Activated B cell treated with CpG ODN at 0.5 μM for 24 hours (primary cell): ENCODE measurements at regions not wholly inside any gene's neighbourhood (a gene's known extent, or its start where the extent isn't known, plus 50 kb on each side); places are given as distances from the start of the nearest gene placed in this dataset.

Experiments
- ATAC-seq: fragments of 200-7000 bp; cut with Tn5 transposase; one replicate; pipeline ENCODE4 v1.10.0; 2021; ENCODE audit warnings: low read depth, mild to moderate bottlenecking, moderate library complexity
- CTCF ChIA-PET: fragments of 350-600 bp; sonication (Branson Sonifier 250); formaldehyde crosslinking; loops from one replicate; lab custom pipeline; 2021; ENCODE audit warnings: antibody characterized with exemption; lab: Charles Lee
- POLR2A ChIA-PET: fragments of 350-600 bp; sonication (Branson Sonifier 250); formaldehyde crosslinking; loops from one replicate; lab custom pipeline; 2021; ENCODE audit warnings: antibody characterized with exemption; lab: Charles Lee
- DNase-seq: peaks from one replicate; pipeline ENCODE4 v3.0.0; 2022
- H3K27ac Mint-ChIP-seq: one replicate; pipeline ENCODE4 v1.8.0; 2020; ENCODE audit warnings: mixed read lengths
- H3K27me3 Mint-ChIP-seq: one replicate; pipeline ENCODE4 v1.8.0; 2021; ENCODE audit warnings: mixed read lengths
- H3K36me3 Mint-ChIP-seq: one replicate; pipeline ENCODE4 v1.8.0; 2021; ENCODE audit warnings: low read depth, mixed read lengths
- H3K4me1 Mint-ChIP-seq: one replicate; pipeline ENCODE4 v1.8.0; 2021; ENCODE audit warnings: mixed read lengths
- H3K4me3 Mint-ChIP-seq: one replicate; pipeline ENCODE4 v1.8.0; 2020; ENCODE audit warnings: mild to moderate bottlenecking, mixed read lengths
- H3K9me3 Mint-ChIP-seq: one replicate; pipeline ENCODE4 v1.8.0; 2020; ENCODE audit warnings: mixed read lengths
- CTCF ChIP-seq: fragments of 200-600 bp; IDR thresholded peaks from one replicate; pipeline ENCODE4 v1.8.0; 2022; ENCODE audit warnings: antibody characterized with exemption, mild to moderate bottlenecking
- intact Hi-C: fragments of 100-400 bp; cut with micrococcal nuclease; formaldehyde crosslinking; loops from one replicate; pipeline ENCODE4 v1.15.1; 2024

- ATAC-seq: no peak
- CTCF ChIA-PET: interaction anchor here (1.0 kb wide), 1 partner anchor 32 kb away, joined by 3 read pairs; no protein-coding TSS in a partner anchor
- DNase-seq: no peak
- H3K27me3 Mint-ChIP-seq: peaks cover 32% of the 10 kb centered on the region
- no peak overlapping the region for H3K27ac Mint-ChIP-seq
- intact Hi-C loops: no loop called here
- H3K4me3 Mint-ChIP-seq: no peak overlapping the region
- no peaks in the 10 kb centered on the region for H3K9me3 Mint-ChIP-seq
- TF ChIP-seq CTCF: no peak
- H3K4me1 Mint-ChIP-seq: peaks cover 16% of the 10 kb centered on the region
- POLR2A ChIA-PET: interaction anchor here (0.6 kb wide), 1 partner anchor 223 kb away, joined by 6 read pairs; no protein-coding TSS in a partner anchor
- no peaks in the 10 kb centered on the region for H3K36me3 Mint-ChIP-seq
Observed at GRCh38 chr16:85333744-85334640, 221.7 kb upstream of the CIBAR2 start.

GRCh38 chr16:85334718-85335583 is 222.7 kb upstream of the CIBAR2 start:
- ChIA-PET POLR2A (interaction anchor here (0.6 kb wide), 1 partner anchor 222 kb away, joined by 6 read pairs; no protein-coding TSS in a partner anchor), CTCF (interaction anchor here (0.8 to 1.0 kb wide), 2 partner anchors 31 to 33 kb away, joined by 3 read pairs; no protein-coding TSS in a partner anchor)
- intact Hi-C loops: no loop called here
- DNase-seq (no peak), ATAC-seq (peak; percentile 40)
- peaks cover 29% of the 10 kb centered on the region for H3K27me3 Mint-ChIP-seq
- no peaks in the 10 kb centered on the region for H3K36me3 Mint-ChIP-seq
- H3K9me3 Mint-ChIP-seq: no peaks in the 10 kb centered on the region
- no peak overlapping the region for H3K27ac Mint-ChIP-seq
- H3K4me3 Mint-ChIP-seq: peak overlapping the region; percentile 67
- peaks cover 16% of the 10 kb centered on the region for H3K4me1 Mint-ChIP-seq
- no peak for TF ChIP-seq CTCF

GRCh38 chr16:85335584-85336491 is 223.6 kb upstream of the CIBAR2 start:
- peaks cover 10% of the 10 kb centered on the region for H3K4me1 Mint-ChIP-seq
- no peak for TF ChIP-seq CTCF
- H3K36me3 Mint-ChIP-seq: no peaks in the 10 kb centered on the region
- ChIA-PET POLR2A (no interaction called here), CTCF (no interaction called here)
- H3K27ac Mint-ChIP-seq: no peak overlapping the region
- H3K9me3 Mint-ChIP-seq: no peaks in the 10 kb centered on the region
- no peak for DNase-seq
- intact Hi-C loops: no loop called here
- peak overlapping the region; percentile 67 for H3K4me3 Mint-ChIP-seq
- no peak for ATAC-seq
- H3K27me3 Mint-ChIP-seq: peaks cover 23% of the 10 kb centered on the region

GRCh38 chr16:85337910-85338637 is 225.8 kb upstream of the CIBAR2 start:
- ATAC-seq (no peak), DNase-seq (no peak)
- peaks cover 10% of the 10 kb centered on the region for H3K4me1 Mint-ChIP-seq
- TF ChIP-seq CTCF: no peak
- ChIA-PET CTCF (no interaction called here), POLR2A (no interaction called here)
- intact Hi-C loops: no loop called here
- peaks cover 16% of the 10 kb centered on the region for H3K27me3 Mint-ChIP-seq
- no peaks in the 10 kb centered on the region for H3K9me3 Mint-ChIP-seq
- H3K36me3 Mint-ChIP-seq: no peaks in the 10 kb centered on the region
- no peak overlapping the region for H3K27ac Mint-ChIP-seq
- H3K4me3 Mint-ChIP-seq: no peak overlapping the region
